AG04450 (cell line): ENCODE measurements at regions not wholly inside any gene's neighbourhood (a gene's known extent, or its start where the extent isn't known, plus 50 kb on each side); places are given as distances from the start of the nearest gene placed in this dataset.
"Not testable (repeated sequence)": the region's sequence is repeated elsewhere in the genome, so short reads cannot be mapped to it uniquely, and the experiment has no call there.

ENCODE experiments used
- CTCF ChIA-PET: fragments of 300-600, 350-600 bp; formaldehyde crosslinking; extraction: SDS; loops from one replicate; lab custom pipeline; 2022; ENCODE audit warnings: antibody characterized with exemption, inconsistent platforms; lab: Charles Lee
- POLR2A ChIA-PET: fragments of 350-600 bp; formaldehyde crosslinking; extraction: SDS; loops from one replicate; lab custom pipeline; 2021; ENCODE audit warnings: antibody characterized with exemption, inconsistent platforms; lab: Yijun Ruan, JAX
- DNase-seq: peaks from one replicate; pipeline ENCODE4 v3.0.0-alpha.2; 2011; ENCODE audit warnings: low read depth, low spot score
- H3K27ac ChIP-seq: one replicate; pipeline ENCODE4 v1.5.1; 2012; ENCODE audit warnings: low read depth, low read length, control low read depth
- H3K27me3 ChIP-seq: one replicate; pipeline ENCODE4 v1.6.0; 2012; ENCODE audit warnings: low read length; ENCODE audit not compliant: control insufficient read depth, insufficient read depth
- H3K4me3 ChIP-seq: 2 replicates; pipeline ENCODE4 v1.5.1; 2011; ENCODE audit warnings: mild to moderate bottlenecking, low read depth, low read length, control low read depth
- H3K9me3 ChIP-seq: 2 replicates; pipeline ENCODE4 v1.5.1; 2012; ENCODE audit warnings: low read length; ENCODE audit not compliant: control insufficient read depth, insufficient read depth
- TF ChIP-seq, protein P1 (sequence below): IDR thresholded peaks from 2 replicates; pipeline ENCODE4 v1.5.1; 2011; ENCODE audit warnings: low read depth, low read length, control low read depth, inconsistent platforms

DNA sequence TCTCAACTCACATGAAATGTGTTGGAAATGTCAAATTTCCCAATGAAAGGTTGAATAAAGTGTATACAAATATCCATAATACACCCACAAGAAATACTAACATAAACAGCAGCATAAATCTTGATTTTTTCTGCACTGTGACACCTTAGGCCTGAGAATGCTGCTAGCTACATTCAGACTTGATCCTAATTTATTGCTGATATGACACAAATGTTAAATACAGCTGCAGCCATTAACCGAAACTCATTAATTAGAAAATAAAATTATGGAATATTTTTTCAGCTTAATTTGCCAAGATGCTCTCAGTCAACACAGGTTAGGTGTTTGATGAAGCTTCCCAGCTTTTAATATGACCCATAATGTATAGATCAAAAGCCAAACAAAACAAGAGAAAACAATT lies 914.3 kb upstream of the C9orf72 start:
- DNase-seq: no peak
- no peaks in the 10 kb centered on the region; the same call in 1 of the 2 replicates for H3K9me3 ChIP-seq
- H3K4me3 ChIP-seq: no peak overlapping the region
- no peaks in the 10 kb centered on the region for H3K27me3 ChIP-seq
- TF ChIP-seq, protein P1, sequence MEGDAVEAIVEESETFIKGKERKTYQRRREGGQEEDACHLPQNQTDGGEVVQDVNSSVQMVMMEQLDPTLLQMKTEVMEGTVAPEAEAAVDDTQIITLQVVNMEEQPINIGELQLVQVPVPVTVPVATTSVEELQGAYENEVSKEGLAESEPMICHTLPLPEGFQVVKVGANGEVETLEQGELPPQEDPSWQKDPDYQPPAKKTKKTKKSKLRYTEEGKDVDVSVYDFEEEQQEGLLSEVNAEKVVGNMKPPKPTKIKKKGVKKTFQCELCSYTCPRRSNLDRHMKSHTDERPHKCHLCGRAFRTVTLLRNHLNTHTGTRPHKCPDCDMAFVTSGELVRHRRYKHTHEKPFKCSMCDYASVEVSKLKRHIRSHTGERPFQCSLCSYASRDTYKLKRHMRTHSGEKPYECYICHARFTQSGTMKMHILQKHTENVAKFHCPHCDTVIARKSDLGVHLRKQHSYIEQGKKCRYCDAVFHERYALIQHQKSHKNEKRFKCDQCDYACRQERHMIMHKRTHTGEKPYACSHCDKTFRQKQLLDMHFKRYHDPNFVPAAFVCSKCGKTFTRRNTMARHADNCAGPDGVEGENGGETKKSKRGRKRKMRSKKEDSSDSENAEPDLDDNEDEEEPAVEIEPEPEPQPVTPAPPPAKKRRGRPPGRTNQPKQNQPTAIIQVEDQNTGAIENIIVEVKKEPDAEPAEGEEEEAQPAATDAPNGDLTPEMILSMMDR: no peak
- H3K27ac ChIP-seq: no peak overlapping the region
- POLR2A ChIA-PET: no interaction called here
- CTCF ChIA-PET: no interaction called here

DNA sequence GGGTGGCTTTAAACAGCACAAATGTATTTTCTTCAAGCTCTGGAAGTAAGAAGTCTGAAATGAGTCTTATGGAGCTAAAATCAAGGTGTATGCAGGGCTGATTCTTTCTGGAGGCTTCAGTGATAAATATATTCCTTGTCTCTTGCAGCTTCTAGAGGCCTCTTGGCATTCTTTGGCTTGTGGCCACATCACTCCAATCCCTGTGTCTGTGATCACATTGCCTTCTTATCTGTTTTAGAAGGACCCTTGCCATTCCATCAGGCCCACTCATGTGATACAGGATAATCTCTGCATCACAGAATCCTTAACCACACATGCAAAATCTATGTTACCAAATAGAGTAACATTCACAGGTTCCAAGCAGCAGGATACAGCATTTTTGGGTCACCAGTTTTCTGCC lies 917.8 kb upstream of the C9orf72 start:
- Histone ChIP-seq H3K9me3 (no peaks in the 10 kb centered on the region), H3K27me3 (no peaks in the 10 kb centered on the region), H3K27ac (no peak overlapping the region), H3K4me3 (no peak overlapping the region)
- no peak for DNase-seq
- CTCF ChIA-PET: no interaction called here
- POLR2A ChIA-PET: no interaction called here
- TF ChIP-seq, protein P1: no peak

DNA sequence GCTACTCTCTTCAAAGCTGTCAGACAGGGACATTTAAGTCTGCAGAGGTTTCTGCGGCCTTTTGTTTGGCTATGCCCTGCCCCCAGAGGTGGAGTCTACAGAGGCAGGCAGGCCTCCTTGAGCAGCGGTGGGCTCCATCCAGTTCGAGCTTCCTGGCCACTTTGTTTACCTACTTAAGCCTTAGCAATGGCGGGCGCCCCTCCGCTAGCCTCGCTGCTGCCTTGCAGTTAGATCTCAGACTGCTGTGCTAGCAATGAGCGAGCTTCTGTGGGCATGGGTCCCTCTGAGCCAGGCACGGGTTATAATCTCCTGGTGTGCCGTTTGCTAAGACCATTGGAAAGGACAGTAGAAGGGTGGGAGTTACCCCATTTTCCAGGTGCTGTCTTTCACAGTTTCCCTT lies 924.9 kb upstream of the C9orf72 start:
- H3K4me3 ChIP-seq, H3K27me3 ChIP-seq, POLR2A ChIA-PET, CTCF ChIA-PET, H3K9me3 ChIP-seq, H3K27ac ChIP-seq, DNase-seq: not testable (repeated sequence)

DNA sequence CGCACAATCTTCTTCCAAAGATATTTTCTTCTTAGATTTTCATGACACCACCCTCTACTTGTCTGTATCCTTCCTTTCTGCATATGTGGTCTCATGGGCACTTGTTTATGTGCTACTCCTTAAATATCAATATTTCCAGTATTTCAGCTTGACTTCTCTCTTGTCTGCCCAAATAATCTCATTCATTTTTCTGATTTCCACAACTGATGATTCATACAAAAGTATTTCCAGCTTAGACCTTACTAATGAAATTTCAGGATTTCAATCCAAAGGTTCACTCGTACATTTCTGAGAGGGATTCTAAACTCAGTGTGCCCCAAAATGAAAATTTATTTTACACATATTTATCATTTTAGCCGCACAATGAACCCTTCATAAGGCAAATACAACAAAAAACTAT lies 928.9 kb upstream of the C9orf72 start:
- no peak overlapping the region for H3K4me3 ChIP-seq
- peaks cover 9% of the 10 kb centered on the region for H3K9me3 ChIP-seq
- CTCF ChIA-PET: no interaction called here
- no peak for DNase-seq
- H3K27ac ChIP-seq: no peak overlapping the region
- H3K27me3 ChIP-seq: no peaks in the 10 kb centered on the region
- TF ChIP-seq, protein P1: no peak
- POLR2A ChIA-PET: no interaction called here

DNA sequence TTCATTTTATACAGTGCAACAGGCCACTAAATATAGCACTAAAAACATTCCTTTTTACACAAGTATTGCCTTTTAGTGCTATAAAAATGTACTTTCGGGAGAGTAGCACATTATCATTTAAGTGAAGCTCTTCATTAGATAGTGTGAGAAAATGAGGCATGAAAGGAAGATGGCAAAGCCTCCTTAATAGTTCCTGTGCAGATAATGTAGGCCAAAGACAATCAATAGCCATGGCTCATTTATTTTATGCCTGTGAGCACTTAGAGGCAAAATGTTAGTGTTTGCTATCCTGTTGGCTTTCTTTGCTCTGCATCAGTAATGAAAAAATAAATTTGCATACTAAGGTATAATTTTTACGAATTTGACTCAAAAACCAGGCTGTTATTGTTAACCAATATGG lies 929.5 kb upstream of the C9orf72 start:
- ChIA-PET POLR2A (no interaction called here), CTCF (no interaction called here)
- H3K27ac ChIP-seq: no peak overlapping the region
- no peaks in the 10 kb centered on the region for H3K27me3 ChIP-seq
- DNase-seq: no peak
- TF ChIP-seq, protein P1: no peak
- H3K9me3 ChIP-seq: peaks cover 9% of the 10 kb centered on the region
- no peak overlapping the region for H3K4me3 ChIP-seq

DNA sequence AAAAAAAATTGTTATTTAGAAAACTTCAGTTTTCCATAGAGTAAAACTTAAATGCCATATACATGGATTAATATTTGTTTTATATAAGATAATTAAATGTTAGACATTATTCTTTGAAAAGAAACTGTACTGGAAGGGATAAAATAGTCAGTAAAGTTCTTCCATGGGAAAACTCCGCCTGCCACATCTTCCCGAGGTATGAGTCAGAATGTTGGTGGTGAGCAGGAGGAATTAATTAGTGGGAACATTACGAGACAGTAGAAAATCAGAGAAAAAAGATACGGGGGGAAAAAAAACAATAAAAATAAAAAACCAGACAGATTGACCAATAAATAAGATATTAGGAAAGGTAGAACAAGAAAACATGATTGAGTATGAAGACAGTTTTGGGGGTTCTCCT lies 930.3 kb upstream of the C9orf72 start:
- DNase-seq: no peak
- Histone ChIP-seq H3K27ac (no peak overlapping the region), H3K27me3 (no peaks in the 10 kb centered on the region), H3K4me3 (no peak overlapping the region), H3K9me3 (peaks cover under 1% of the 10 kb centered on the region)
- POLR2A ChIA-PET: no interaction called here
- TF ChIP-seq, protein P1: no peak
- CTCF ChIA-PET: no interaction called here
